A673 (cell line): ENCODE measurements at regions not wholly inside any gene's neighbourhood (a gene's known extent, or its start where the extent isn't known, plus 50 kb on each side); places are given as distances from the start of the nearest gene placed in this dataset.

Experiments
- CTCF ChIP-seq: fragments of 300-800, 200-600 bp; sonication (generic); conservative IDR thresholded peaks from 2 replicates; pipeline ENCODE4 v1.5.1; 2017; ENCODE audit warnings: low read depth, mild to moderate bottlenecking, antibody characterized with exemption, low read length, moderate library complexity, mixed read lengths
- EZH2 ChIP-seq: fragments of 200-600 bp; sonication (generic); IDR thresholded peaks from 2 replicates; pipeline ENCODE4 v1.6.1; 2017; ENCODE audit warnings: borderline replicate concordance, low read depth, mild to moderate bottlenecking, mixed read lengths, antibody characterized with exemption, low read length; ENCODE audit not compliant: poor library complexity, severe bottlenecking

GRCh38 chr11:116310698-116311097, 462.1 kb downstream of the BUD13 start:
- TF ChIP-seq CTCF (no peak), EZH2 (no peak)
